HG02981 (cell line): ENCODE measurements at regions not wholly inside any gene's neighbourhood (a gene's known extent, or its start where the extent isn't known, plus 50 kb on each side); places are given as distances from the start of the nearest gene placed in this dataset.
"Not testable (repeated sequence)": the region's sequence is repeated elsewhere in the genome, so short reads cannot be mapped to it uniquely, and the experiment has no call there.

ENCODE experiments used
- ATAC-seq: cut with Tn5 transposase; IDR thresholded peaks from one replicate; pipeline ENCODE4 v1.9.1; 2021; ENCODE audit warnings: mild to moderate bottlenecking, moderate library complexity; ENCODE audit not compliant: unreplicated experiment

DNA sequence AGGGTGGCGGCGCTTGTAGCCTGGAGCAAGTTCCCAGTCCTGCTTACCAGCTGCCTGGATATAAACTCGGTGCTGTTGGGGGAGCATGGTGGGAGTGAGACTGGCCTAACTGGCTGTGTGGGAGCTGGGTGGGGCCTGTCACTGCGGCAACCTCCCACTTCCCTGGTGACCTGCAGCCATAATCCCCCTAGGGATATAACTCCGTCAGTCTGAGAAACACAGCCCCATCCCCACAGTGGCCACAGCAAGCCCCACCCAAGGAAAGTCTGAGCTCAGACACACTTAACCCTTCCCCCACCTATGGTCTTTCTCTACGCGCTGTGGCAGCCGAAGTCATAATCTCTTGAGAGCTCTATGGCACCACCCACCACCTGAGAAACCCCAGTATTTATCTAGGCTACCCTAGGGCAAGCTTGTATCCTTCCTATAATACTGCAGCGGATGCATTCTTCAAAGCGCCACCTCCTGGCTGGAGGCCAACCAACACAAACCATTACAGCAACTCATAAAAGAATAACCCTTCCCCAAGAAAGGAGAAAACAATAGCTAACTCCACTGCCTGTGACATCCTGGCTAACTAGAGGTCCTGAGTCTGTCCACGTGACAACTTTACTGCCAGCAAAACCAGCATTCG lies 57.4 kb downstream of the ZNF648 start:
- no peak for ATAC-seq

DNA sequence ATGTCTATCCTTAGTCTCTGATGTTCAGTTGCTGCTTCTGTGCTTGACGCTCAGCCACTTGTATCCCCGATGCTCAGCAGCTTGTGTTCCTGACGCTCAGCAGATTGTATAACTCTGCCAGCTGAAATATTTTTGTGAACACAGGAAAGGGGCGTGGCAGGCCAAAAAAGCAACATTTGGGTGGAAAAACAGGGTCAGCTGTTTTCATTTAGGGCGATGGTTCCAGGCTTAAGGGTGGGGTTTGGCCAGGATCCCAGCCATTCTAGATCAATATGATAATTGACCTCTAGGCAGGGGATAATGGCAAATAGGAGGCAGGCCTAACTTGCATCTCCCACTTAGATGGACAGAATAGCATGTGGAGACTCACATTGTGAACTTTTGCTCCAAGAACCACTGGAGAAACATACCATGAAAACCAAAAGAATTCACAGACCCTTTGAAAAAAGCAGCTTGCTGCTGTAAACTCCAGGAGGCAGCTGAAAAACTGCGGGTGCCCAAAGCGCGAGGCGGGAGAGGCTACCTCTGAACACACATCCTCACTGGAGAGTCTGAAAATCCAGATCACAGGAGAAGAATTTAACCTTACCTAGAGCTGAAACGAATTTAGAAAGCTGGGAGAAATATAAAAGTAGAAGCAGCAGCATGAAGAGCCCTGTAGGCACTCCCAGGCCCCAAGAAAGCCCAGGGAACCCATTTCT lies 58.3 kb downstream of the ZNF648 start:
- ATAC-seq, result no peak

- no peak for ATAC-seq
These were observed 58.9 kb downstream of the ZNF648 start for GRCh38 chr1:182002570-182002969.

- no peak for ATAC-seq
These were observed 62.7 kb downstream of the ZNF648 start for GRCh38 chr1:181998858-181999257.

DNA sequence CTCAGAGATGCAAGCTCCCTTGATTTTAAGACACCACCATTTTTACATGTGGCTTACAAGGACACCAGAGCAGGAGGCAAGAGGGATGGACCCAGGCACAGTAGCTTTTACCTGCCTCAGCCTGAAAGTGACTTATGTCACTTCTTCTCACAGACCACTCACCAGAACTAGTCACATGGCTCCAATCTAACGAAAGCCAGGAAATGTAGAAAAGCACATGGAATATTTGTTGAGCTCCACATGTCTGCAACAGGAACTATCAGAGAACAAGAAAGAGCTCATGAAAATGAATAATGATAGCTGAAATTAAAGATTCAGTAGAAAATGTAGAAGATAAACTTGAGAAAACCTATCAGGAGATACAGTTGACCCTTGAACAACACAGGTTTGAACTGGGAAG lies 69.4 kb downstream of the ZNF648 start:
- no peak for ATAC-seq

DNA sequence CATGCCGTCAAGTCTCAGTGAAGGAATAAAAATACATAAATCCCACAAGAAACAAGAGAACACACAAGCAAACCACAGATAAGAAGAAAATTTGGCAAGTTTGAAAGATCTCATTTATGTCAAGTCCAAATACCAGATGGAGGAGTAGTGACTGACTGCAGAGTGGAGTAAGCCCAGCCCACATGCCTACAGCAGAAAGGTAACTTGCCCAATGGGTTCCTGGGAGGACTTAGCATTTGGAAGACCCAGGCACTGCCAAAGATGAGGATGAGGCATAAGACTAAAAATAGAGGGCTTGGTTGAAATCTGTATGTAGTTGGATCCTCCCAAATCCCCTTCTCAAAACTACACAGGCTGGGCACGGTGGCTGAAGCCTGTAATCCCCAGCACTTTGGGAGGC lies 70.8 kb downstream of the ZNF648 start:
- no peak for ATAC-seq

DNA sequence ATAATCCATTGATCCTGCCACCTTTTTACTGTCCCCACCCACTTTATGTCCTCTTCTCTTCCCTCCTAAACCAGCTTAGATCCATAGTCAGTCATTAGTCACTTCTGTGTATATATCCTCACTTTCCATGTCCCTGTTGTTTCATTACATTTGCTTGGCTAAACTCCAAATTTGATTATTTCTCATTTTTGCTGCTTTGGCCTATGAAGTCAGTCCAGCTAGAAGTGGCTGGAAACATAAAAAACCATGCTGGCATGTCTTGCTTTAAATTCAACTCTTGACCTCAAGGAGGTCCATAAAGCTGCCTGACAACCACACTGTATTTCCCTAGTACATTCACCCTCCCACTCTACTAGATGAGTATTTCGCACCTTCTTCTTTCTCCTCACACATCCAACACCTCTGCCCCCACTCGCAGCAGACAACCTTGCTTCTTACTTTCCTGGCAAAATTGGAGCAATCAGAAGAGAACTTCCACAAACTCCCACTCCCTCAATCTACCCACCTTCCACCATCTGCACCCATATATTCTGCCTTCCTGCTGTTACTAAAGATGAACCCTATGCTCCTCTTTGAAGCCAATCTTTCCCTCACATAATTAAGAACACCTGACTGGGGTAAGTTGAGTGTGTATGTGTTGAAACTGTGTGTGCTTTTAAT lies 72.1 kb downstream of the ZNF648 start:
- no peak for ATAC-seq

- no peak for ATAC-seq
These were observed 73.5 kb downstream of the ZNF648 start for GRCh38 chr1:181987996-181988395.

GRCh38 chr1:181987334-181987895 lies 74.1 kb downstream of the ZNF648 start:
- ATAC-seq, result no peak

- no peak for ATAC-seq
These were observed 74.6 kb downstream of the ZNF648 start for GRCh38 chr1:181986907-181987305.

DNA sequence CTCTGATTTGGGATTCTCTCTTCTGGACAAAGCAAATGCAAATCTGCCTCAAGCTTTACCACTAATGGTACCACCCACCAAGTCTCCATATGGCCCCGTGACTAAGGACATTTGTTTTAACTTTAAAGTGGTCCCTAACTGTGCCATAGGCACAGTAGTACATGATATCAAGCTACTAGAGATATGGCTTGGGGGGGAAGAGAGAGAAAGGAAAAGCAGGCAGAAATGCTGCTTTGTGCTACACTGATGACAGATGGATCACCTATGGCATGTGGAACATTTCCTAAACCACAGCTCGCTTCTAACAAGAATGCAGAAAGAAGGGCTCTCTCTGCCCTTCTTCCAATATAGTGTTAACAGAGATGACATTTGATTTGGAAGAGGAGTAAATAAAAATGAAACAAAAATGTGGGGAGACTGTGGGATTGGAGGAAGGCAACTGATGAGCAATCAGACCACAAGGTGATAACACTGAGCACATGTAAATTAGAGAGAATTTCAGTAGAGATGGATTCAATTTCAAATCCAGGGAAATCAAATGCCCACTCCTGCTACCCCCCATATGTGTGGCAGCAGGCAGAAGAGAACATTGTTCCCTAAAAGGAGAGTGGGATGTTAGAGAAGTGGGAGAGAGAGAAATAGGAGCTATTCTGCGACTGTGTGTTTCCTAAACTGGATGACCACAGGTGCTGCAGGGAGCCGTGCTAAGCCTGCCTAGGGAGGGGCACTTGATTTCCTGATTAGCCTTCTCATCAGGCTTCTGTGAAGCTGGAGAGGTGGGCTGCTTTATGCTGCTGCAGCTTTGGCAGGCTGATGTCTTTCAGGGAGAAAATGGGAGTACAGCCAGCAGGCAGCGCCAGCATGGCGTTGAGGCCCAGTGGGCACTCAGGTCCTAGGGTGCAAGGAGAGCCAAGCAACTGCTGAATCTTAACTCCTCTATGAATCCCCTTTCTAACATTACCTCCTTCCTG lies 75.3 kb downstream of the ZNF648 start:
- ATAC-seq, result no peak

DNA sequence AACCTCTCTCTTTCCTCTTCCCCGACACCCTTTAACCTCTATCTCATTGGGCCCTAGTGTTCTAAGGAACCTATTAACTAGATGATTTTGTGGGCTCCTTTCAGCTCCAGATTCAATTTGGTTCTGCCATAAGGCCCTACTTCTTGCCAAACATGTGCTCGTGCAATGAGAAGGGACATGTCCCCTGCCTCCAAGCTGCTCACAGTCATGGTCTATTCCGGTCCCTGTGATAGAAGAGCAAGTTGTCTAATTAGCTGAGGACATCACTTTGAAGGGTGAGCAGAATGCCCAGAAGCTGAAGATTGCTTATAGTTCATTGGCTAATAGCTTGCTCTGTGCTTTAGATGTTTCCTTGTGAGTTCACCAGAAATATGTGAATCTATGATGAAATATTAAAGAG lies 76.2 kb downstream of the ZNF648 start:
- ATAC-seq, result no peak

DNA sequence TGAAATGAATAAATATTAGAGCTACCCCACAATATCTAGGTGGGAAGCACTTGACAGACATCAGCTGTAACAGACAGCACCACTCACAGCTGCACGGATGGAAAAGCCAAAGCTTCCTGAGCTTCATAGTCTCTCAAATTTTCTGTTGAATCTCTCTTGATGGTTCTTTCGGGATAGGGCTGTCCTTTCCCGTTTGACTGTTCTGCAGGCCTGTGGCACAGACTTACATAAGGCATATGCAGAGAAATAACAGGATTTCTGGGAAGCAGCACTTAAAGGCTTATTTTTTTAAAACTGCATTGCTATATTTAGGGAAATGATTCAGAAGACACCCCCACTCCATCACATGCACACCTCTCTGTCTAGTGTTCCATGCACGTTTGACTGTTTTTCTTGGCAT lies 77.5 kb downstream of the ZNF648 start:
- no peak for ATAC-seq

GRCh38 chr1:181981821-181982220 lies 79.7 kb downstream of the ZNF648 start:
- no peak for ATAC-seq

DNA sequence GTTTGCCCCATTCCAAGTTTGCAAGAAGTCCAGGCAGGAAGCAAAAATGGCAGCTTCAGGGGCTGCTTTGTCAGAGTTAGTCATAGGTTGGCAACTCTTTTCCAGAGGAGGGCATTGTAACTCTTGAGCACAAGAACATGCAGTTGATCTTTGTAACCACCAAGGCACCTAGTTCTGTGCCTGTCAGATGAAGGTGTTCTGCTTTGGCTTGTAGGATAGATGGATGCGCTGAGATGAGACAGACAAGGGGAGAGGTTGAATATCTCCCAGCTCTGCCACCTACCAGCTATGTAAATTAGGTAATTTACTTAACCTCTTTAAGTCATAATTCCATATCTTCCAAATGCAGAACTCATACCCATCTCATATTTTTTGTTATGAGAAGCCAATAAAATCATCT lies 89.3 kb downstream of the ZNF648 start:
- no peak for ATAC-seq

DNA sequence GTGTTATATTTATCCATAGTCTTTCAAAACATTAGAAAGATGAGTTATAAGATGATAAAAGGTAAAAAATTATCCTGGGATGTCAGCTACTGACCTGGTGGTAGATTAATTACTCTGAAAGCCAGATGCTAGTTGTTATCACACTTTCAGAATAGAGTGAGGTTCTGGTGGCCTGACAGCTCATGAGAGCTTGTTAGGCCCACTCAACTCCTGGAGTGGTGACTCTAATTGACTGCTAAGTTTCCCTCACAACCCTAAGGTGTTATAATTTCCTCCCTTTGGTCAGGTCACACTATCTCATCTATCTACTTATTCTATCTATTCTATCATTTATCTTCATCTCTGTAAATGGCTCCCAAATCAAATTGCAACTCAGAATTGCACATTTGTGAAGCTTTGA lies 90.1 kb downstream of the ZNF648 start:
- ATAC-seq, result no peak

DNA sequence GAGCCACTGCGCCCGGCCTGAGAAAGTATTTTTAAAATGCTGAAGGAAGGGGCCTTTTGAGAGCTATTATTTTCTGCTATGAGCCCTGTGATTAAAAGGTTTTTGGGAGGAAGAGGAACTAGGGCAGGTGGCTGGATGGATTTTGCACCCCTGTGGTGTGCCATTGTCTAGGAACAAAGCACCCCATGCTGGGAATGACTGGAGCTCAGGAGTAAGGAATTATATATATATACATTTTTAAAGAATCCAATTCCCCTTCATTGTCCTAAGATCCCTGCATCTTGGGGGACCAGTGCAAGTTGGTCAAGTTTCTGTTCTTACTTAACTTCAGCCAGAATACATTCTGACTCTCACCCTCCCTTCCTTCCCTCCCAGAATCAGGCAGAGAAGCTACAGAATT lies 91.6 kb downstream of the ZNF648 start:
- no peak for ATAC-seq

DNA sequence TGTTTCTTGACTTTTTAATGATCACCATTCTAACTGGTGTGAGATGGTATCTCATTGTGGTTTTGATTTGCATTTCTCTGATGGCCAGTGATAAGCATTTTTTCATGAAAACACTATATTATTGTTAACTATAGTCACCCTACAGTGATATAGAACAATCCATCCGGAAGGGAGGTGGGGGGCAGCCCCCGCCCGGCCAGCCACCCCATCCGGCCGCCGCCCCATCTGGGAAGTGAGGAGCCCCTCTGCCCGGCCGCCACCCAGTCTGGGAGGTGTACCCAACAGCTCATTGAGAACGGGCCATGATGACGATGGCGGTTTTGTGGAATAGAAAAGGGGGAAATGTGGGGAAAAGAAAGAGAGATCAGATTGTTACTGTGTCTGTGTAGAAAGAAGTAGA lies 106.8 kb downstream of the ZNF648 start:
- ATAC-seq, result not testable (repeated sequence)

GRCh38 chr1:181954178-181954577 lies 107.3 kb downstream of the ZNF648 start:
- not testable (repeated sequence) for ATAC-seq

GRCh38 chr1:181953596-181953995 lies 107.9 kb downstream of the ZNF648 start:
- ATAC-seq, result no peak

DNA sequence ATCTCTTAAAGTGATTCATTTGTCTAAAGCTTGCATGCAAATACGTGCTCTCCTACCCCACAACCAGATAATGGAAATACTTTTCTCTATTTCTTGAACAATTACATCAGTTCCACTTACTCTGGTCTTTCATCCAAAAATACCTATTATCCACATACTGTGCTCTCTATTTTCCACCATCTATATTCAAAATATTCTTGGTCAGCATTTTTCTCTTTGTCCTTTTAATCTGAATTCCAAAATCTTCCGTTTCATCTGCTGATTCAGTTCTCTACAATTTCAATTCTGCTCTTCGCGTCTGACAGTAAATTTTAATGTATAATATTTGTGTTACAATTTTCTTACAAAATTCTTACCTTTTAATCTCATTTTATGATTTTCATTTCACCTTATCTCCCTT lies 110.3 kb downstream of the ZNF648 start:
- no peak for ATAC-seq
